ENCODE measurements at regions not wholly inside any gene's neighbourhood (a gene's known extent, or its start where the extent isn't known, plus 50 kb on each side); places are given as distances from the start of the nearest gene placed in this dataset.

- DNase-seq (ENCODE audit: low spot score): no peak
Observed at GRCh38 chr2:180208841-180209240, 201.7 kb upstream of the CWC22 start.

GRCh38 chr2:180205621-180206235 is 198.6 kb upstream of the CWC22 start:
- DNase-seq (ENCODE audit: low spot score): no peak

DNA sequence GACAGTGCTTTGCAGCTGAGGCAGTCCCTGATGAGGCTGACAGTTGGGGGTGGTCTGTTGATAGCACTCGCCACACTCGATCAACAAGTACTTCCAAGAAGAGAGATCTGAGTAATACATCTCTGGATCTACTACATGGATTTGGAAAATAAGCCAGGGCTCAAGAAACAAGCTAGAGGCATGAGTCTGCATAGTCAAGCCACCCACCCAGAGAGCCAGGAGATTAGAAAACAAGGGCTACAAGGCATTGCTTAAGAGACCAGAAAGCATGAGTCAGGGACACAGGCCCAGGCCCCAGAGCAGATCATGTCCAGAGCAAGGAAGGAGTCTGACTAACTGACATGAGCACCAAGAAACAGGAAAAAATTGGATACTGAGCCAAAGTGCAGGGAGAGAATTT is 196.9 kb upstream of the CWC22 start:
- no peak for DNase-seq (ENCODE audit: low spot score)

DNA sequence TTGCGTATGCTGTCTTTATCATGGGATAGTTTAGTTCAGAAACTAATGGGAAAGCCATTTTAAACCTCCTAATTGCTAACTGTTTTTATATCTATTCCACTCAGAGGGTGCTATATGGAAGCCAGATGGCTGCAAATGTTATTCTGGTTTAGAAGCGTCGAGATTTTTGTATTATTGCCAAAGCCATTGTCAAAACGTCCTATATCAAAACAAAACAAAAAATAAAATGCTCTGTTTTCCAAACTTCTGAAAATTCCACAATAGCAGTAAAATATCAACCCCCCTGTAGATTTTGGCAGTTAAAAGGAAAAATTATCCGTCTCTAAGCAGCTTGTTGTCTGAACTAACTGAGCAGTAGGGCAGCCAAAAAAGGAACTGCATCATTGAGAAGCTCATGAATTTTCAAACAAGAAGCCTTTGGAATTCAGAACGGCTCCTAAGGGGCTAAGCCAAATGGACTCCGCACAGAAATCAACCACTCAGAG is 195.4 kb upstream of the CWC22 start:
- DNase-seq (ENCODE audit: low spot score): no peak

- no peak for DNase-seq (ENCODE audit: low spot score)
Observed at GRCh38 chr2:180196419-180196977, 189.4 kb upstream of the CWC22 start.

- DNase-seq (ENCODE audit: low spot score): no peak
Observed at GRCh38 chr2:180195847-180196246, 188.8 kb upstream of the CWC22 start.

DNA sequence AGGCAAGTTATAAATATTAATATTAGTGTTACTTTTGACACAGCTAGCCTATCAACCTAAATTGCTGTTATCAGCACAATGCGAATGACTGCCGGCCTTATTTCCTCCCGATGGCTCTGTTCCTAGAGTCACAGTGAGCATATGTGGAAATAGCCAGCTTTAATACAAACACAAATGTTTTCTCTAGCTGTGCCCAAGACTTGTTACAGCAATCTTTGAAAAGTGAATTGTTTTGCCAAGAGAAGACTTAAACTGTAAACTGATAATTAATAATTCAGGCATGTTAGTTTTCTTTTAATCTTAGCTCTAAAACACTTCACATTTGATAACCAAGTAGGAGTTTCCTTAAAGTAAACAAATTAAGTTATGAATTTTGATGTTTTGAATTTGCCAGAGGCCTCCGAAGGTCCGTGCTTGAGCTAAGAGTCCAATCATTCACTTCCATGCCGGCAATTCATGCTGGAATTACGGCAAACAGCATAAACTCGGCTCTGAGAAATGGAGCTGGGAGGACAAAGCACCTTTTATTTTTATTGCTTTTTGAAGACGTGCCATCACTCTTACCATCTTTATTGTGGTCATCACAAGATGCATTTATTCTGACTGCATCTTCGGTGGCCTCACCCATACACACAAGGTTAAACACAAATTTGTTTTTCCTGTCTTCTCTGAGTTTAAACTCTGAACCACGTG is 184.5 kb upstream of the CWC22 start:
- DNase-seq (ENCODE audit: low spot score): no peak

- no peak for DNase-seq (ENCODE audit: low spot score)
Observed at GRCh38 chr2:180190851-180191250, 183.8 kb upstream of the CWC22 start.

DNA sequence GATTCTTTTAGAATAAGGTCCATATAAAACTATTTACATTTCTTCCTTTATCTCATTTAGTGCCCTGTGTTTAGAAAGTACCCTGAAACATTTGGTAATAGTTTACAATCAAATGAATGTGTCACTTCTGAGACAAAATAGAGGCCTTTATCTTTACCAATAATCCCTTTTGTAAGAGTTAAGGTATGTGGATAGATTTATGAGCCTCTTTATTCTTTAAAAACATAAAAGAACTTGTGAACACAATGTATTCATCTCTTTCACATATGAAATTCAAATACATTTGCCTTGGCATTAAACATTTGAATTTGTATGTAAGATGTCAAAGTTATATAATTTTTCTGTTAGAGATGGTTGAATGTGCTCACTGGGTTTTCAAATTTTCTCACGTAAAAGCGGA is 180.5 kb upstream of the CWC22 start:
- DNase-seq (ENCODE audit: low spot score): no peak

DNA sequence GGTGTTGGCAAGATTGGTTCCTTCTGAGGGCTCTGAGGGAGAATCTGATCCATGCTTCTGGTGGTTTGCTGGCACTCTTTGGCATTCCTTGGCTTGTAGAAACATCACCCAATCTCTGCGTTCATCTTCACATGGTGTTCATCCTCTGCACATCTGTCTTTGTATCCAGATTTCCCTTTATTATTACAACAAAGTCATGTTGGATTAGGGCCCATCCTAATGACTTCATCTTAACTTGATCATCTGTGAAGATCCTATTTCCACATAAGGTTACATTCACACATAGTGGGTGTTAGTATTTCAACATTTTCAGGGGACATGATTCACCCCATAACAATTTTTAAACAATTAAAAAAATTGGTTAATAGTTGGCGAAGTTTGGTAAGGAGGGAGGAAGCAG is 177.4 kb upstream of the CWC22 start:
- no peak for DNase-seq (ENCODE audit: low spot score)

DNA sequence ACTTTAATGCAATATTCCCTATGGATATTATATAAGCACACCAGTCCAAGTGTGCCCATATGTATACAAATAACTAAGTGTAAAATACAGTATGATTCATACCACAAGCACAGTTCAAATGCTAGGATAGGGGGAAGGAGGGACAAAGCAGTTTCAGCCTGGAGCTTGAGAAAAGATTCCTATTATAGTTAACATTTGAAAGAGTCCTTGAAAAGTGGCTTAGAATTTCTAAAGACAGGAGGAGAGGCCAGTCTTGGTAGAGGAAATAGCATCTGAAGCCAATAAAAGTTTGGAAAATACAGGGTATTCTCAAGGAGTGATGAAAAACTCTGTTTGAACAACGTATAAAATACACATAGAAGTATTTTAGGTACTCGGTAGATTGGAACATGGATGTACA is 173.4 kb upstream of the CWC22 start:
- peak; percentile 13 for DNase-seq (ENCODE audit: low spot score)

DNA sequence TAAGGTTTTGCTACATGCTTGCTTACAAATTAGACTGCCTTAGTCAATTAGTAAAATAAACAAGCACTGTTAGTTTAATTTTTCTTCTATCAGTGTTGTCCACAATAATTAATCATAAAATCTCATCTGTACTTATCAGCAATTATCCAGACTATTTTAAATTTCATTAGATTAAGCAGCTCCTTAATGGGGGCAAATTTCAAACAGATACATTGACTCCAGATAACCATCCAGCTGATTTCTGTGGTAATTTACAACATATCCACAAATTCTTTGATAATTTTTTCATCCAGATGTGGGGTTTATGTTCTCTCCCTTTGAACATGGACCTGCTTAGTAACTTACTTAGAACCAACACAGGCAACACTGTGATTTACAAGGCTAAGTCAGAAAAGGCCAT is 170.4 kb upstream of the CWC22 start:
- no peak for DNase-seq (ENCODE audit: low spot score)

GRCh38 chr2:180175736-180176135 is 168.6 kb upstream of the CWC22 start:
- DNase-seq (ENCODE audit: low spot score): no peak

- no peak for DNase-seq (ENCODE audit: low spot score)
Observed at GRCh38 chr2:180174580-180174979, 167.5 kb upstream of the CWC22 start.

- DNase-seq (ENCODE audit: low spot score): no peak
Observed at GRCh38 chr2:180169474-180169873, 162.4 kb upstream of the CWC22 start.

DNA sequence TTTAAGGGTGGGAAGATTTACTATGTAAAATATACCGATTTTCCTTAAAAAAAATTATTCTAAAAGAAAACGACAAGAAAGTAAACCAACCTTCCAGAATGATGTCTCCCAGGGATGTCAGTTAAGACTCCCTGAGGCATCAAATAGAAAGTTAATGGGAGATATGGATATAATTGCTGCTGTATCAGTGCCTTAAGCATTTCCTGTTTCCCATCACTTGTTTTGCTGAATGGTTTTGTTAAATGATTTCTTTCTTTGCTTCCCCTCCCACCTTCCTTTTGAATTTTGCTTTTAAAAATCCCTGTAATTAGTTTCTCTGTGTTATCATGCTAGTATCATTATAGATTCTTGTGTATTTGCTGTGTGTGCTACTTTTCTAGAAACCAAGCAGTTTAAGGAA is 154.3 kb upstream of the CWC22 start:
- no peak for DNase-seq (ENCODE audit: low spot score)

- DNase-seq (ENCODE audit: low spot score): no peak
Observed at GRCh38 chr2:180159921-180160320, 152.8 kb upstream of the CWC22 start.

DNA sequence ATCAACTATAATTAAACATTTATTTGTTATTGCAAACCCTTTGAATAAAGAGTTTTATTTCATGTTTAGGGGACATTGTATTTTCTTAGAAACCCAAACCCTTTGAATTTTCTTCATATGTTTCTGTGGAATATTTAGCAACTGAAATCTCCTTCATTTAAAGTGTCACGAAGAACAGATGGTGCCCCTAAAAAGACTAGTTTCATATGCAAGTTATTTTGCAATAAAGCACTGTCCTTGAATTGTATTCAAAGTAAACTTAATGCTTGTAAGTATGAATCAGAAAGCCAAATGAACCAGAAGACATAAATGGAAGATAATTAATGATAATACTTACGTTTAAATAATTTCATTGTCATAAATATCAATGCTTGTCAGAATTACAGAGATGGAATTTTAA is 151.9 kb upstream of the CWC22 start:
- DNase-seq (ENCODE audit: low spot score): no peak

DNA sequence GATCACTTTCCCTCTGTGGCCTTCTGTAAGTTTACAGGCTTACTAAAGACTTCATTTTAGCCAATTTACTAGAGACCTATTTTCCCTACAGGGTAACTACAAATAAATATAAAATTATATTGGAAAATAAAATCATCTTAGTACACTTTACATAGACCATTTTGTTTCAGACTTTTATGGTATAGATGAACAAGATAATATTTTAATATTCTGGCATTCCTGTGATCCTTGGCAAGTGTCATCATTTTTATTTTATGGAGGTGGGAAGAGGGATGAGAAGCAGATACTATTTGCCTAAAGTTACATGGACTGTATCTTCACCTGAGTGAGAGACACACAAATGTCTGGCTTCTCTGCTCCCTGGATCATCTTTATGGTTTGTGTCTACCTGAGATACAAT is 149.6 kb upstream of the CWC22 start:
- DNase-seq (ENCODE audit: low spot score): no peak

DNA sequence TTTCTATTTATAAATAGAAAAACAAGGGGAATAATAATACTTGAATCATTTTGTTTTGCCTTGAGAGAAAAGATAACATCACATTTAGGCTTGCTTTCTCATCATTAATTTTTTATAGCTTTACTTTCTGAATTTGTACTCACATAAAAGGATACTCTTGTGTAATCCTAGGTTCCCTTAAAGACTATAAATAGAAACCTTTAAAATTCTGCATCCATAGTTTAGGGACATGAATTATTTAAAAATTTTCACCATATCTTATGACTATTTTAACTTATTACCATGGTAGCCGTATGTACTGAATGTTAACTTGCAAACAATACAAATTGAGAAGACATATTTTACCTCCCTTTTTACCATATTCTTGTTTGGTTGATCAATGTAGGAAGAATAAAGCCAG is 143.5 kb upstream of the CWC22 start:
- no peak for DNase-seq (ENCODE audit: low spot score)

GRCh38 chr2:180146541-180146940 is 139.4 kb upstream of the CWC22 start:
- no peak for DNase-seq (ENCODE audit: low spot score)

GRCh38 chr2:180146114-180146513 is 139.0 kb upstream of the CWC22 start:
- no peak for DNase-seq (ENCODE audit: low spot score)

DNA sequence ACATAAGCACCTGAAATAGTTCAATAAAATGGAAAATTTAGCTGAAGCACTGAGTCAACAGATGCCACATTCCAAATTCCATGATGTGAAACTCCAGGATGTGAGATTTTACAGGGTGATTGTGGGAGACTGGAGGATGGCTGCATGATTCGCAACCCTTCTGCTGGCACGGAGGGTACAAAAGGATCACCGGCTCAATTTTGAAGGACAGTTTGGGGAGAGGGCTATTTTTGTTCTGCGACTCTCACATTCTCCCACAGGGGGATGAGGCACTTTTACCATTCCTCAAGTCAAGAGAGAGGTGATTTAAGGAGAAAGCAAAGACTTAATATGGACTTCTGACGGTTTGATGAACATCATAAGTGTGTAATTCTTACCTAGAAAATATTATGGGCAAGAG is 138.1 kb upstream of the CWC22 start:
- DNase-seq (ENCODE audit: low spot score): no peak

GRCh38 chr2:180144338-180144813 is 137.3 kb upstream of the CWC22 start:
- DNase-seq (ENCODE audit: low spot score): no peak
